GM23338 (cell line): ENCODE measurements at regions not wholly inside any gene's neighbourhood (a gene's known extent, or its start where the extent isn't known, plus 50 kb on each side); places are given as distances from the start of the nearest gene placed in this dataset.

Experiments
- ATAC-seq: fragments of 200-7000 bp; cut with Tn5 transposase; 3 replicates; pipeline ENCODE4 v1.9.1; 2020
- DNase-seq: peaks from one replicate; pipeline ENCODE4 v3.0.0-alpha.2; 2015; ENCODE audit warnings: low spot score
- H2AFZ ChIP-seq: fragments of 200-600 bp; sonication (generic); 2 replicates; pipeline ENCODE4 v1.8.0; 2016; ENCODE audit warnings: antibody characterized with exemption, mild to moderate bottlenecking, moderate library complexity
- H3F3A ChIP-seq: fragments of 200-600 bp; sonication (generic); replicated peaks from 2 replicates; pipeline ENCODE4 v1.8.0; 2017; ENCODE audit warnings: antibody characterized with exemption, mixed run types, low read depth
- H3K27ac ChIP-seq: fragments of 200-600 bp; sonication (generic); 2 replicates; pipeline ENCODE4 v1.6.1; 2016; ENCODE audit warnings: low read depth
- H3K27me3 ChIP-seq: fragments of 200-600 bp; sonication (generic); 2 replicates; pipeline ENCODE4 v1.8.0; 2016; ENCODE audit warnings: mild to moderate bottlenecking, mixed run types, moderate library complexity; ENCODE audit not compliant: insufficient read depth
- H3K36me3 ChIP-seq: fragments of 200-600 bp; sonication (generic); 2 replicates; pipeline ENCODE4 v1.8.0; 2016; ENCODE audit warnings: mild to moderate bottlenecking; ENCODE audit not compliant: insufficient read depth
- H3K4me1 ChIP-seq: fragments of 200-600 bp; sonication (generic); 2 replicates; pipeline ENCODE4 v1.8.0; 2016; ENCODE audit warnings: mild to moderate bottlenecking, moderate library complexity; ENCODE audit not compliant: insufficient read depth
- H3K4me2 ChIP-seq: fragments of 200-600 bp; sonication (generic); 2 replicates; pipeline ENCODE4 v1.7.1; 2017; ENCODE audit warnings: mixed run types
- H3K4me3 ChIP-seq: fragments of 200-600 bp; sonication (generic); 2 replicates; pipeline ENCODE4 v1.6.1; 2016; ENCODE audit warnings: mixed run types
- H3K79me2 ChIP-seq: fragments of 200-600 bp; sonication (generic); replicated peaks from 2 replicates; pipeline ENCODE4 v1.8.0; 2017; ENCODE audit warnings: mild to moderate bottlenecking; ENCODE audit not compliant: insufficient read depth
- H3K9me2 ChIP-seq: fragments of 200-600 bp; sonication (generic); 2 replicates; pipeline ENCODE4 v1.8.0; 2017; ENCODE audit not compliant: insufficient read depth
- H4K20me1 ChIP-seq: fragments of 200-600 bp; sonication (generic); replicated peaks from 2 replicates; pipeline ENCODE4 v1.8.0; 2017; ENCODE audit warnings: mild to moderate bottlenecking; ENCODE audit not compliant: insufficient read depth
- H3K27ac Mint-ChIP-seq: 2 replicates; pipeline ENCODE4 v1.8.0; 2020; ENCODE audit warnings: inconsistent platforms, mild to moderate bottlenecking, moderate library complexity, mixed read lengths
- H3K27me3 Mint-ChIP-seq: 3 replicates; pipeline ENCODE4 v1.8.0; 2022; ENCODE audit warnings: low read depth, mild to moderate bottlenecking, moderate library complexity, mixed read lengths, inconsistent platforms; ENCODE audit not compliant: insufficient read depth, poor library complexity
- H3K36me3 Mint-ChIP-seq: 3 replicates; pipeline ENCODE4 v1.8.0; 2021; ENCODE audit warnings: low read depth, mild to moderate bottlenecking, inconsistent platforms, moderate library complexity, mixed read lengths
- H3K4me1 Mint-ChIP-seq: 3 replicates; pipeline ENCODE4 v1.8.0; 2020; ENCODE audit warnings: mild to moderate bottlenecking, inconsistent platforms, mixed read lengths
- H3K4me3 Mint-ChIP-seq: 3 replicates; pipeline ENCODE4 v1.8.0; 2021; ENCODE audit warnings: moderate library complexity, mild to moderate bottlenecking, inconsistent platforms, mixed read lengths
- H3K9me3 Mint-ChIP-seq: 3 replicates; pipeline ENCODE4 v1.8.0; 2020; ENCODE audit warnings: moderate library complexity, mild to moderate bottlenecking, inconsistent platforms, mixed read lengths
- CREB1 ChIP-seq: fragments of 250-450 bp; sonication (Bioruptor Pico); IDR thresholded peaks from 2 replicates; pipeline ENCODE4 v1.5.0; 2020; ENCODE audit warnings: low read depth, mild to moderate bottlenecking, moderate library complexity
- EZH2 ChIP-seq: fragments of 200-600 bp; sonication (generic); IDR thresholded peaks from one replicate; pipeline ENCODE4 v1.8.0; 2017; ENCODE audit warnings: antibody characterized with exemption, mild to moderate bottlenecking, low read depth; ENCODE audit not compliant: unreplicated experiment
- EZH2phosphoT487 ChIP-seq: fragments of 200-600 bp; sonication (generic); IDR thresholded peaks from one replicate; pipeline ENCODE4 v1.8.1; 2018; ENCODE audit warnings: antibody characterized with exemption; ENCODE audit not compliant: unreplicated experiment
- JUNB ChIP-seq: IDR thresholded peaks from one replicate; pipeline ENCODE4 v1.6.1; 2016; ENCODE audit warnings: antibody characterized with exemption; ENCODE audit not compliant: unreplicated experiment
- NANOG ChIP-seq: IDR thresholded peaks from 2 replicates; pipeline ENCODE4 v1.6.1; 2016; ENCODE audit warnings: antibody characterized with exemption, borderline replicate concordance
- POLR2AphosphoS5 ChIP-seq: IDR thresholded peaks from 2 replicates; pipeline ENCODE4 v1.6.1; 2016; ENCODE audit warnings: antibody characterized with exemption, low read depth
- STAT1 ChIP-seq: IDR thresholded peaks from one replicate; pipeline ENCODE4 v1.6.1; 2016; ENCODE audit warnings: antibody characterized with exemption; ENCODE audit not compliant: unreplicated experiment
- ZNF114 ChIP-seq: fragments of 250-450 bp; sonication (Bioruptor Pico); IDR thresholded peaks from 2 replicates; pipeline ENCODE4 v1.5.0; 2020; ENCODE audit warnings: mild to moderate bottlenecking, moderate library complexity
- ZNF331 ChIP-seq: fragments of 250-450 bp; sonication (Bioruptor Pico); IDR thresholded peaks from 2 replicates; pipeline ENCODE4 v1.5.0; 2020; ENCODE audit warnings: low read depth, mild to moderate bottlenecking, moderate library complexity
- TF ChIP-seq, protein P1 (sequence below): fragments of 250-450 bp; sonication (Bioruptor Pico); IDR thresholded peaks from 2 replicates; pipeline ENCODE4 v1.5.0; 2020; ENCODE audit warnings: mild to moderate bottlenecking, moderate library complexity
- TF ChIP-seq, protein P2 (sequence below): IDR thresholded peaks from 2 replicates; pipeline ENCODE4 v1.6.1; 2016; ENCODE audit warnings: antibody characterized with exemption
- TF ChIP-seq, protein P3 (sequence below): IDR thresholded peaks from one replicate; pipeline ENCODE4 v1.6.1; 2018; ENCODE audit warnings: antibody characterized with exemption; ENCODE audit not compliant: unreplicated experiment
- TF ChIP-seq, protein P4 (sequence below), 2 experiments: fragments of 200-600 bp in 1 of 2; sonication (generic) in 1 of 2; conservative IDR thresholded peaks; 2 replicates each; pipeline versions ENCODE4 v1.5.1 to v1.6.1; 2016 to 2017; ENCODE audit warnings: antibody characterized with exemption in 2 of 2, low read depth in 2 of 2, mild to moderate bottlenecking in 2 of 2, moderate library complexity in 1 of 2

DNA sequence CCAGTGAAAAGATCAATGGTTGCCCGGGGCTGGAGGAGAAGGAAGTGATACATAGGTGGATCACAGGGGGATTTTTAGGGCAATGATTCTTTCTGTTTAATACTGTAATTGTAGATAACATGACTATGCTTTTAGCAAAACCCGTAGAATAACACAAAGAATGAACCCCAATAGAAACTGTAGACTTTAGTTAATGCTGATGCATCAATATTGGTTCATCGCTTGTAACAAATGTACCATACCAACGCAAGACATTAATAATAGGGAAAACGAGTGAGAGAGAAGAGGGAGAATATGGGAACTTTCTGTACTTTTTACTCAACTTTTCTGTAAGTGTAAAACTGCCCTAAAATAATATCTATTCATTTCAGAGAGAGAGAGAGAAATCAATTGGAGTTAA, 383.3 kb upstream of the ATP11B start:
- Histone ChIP-seq H3K4me1 (peaks cover 16% of the 10 kb centered on the region), H3K4me3 (no peak overlapping the region), H3K4me2 (no peak overlapping the region), H3K27ac (no peak overlapping the region), H4K20me1 (no peaks in the 10 kb centered on the region), H2AFZ (no peak overlapping the region), H3F3A (no peaks in the 10 kb centered on the region), H3K36me3 (no peaks in the 10 kb centered on the region; the same call in 1 of the 2 replicates), H3K79me2 (no peaks in the 10 kb centered on the region), H3K9me2 (no peaks in the 10 kb centered on the region), H3K27me3 (no peaks in the 10 kb centered on the region)
- H3K9me3 Mint-ChIP-seq: no peaks in the 10 kb centered on the region; the same call in 2 of the 3 replicates
- DNase-seq (no peak), ATAC-seq (no peak)
- H3K4me1 Mint-ChIP-seq: peaks cover 25% of the 10 kb centered on the region
- H3K27ac Mint-ChIP-seq: no peak overlapping the region
- TF ChIP-seq, protein P1, sequence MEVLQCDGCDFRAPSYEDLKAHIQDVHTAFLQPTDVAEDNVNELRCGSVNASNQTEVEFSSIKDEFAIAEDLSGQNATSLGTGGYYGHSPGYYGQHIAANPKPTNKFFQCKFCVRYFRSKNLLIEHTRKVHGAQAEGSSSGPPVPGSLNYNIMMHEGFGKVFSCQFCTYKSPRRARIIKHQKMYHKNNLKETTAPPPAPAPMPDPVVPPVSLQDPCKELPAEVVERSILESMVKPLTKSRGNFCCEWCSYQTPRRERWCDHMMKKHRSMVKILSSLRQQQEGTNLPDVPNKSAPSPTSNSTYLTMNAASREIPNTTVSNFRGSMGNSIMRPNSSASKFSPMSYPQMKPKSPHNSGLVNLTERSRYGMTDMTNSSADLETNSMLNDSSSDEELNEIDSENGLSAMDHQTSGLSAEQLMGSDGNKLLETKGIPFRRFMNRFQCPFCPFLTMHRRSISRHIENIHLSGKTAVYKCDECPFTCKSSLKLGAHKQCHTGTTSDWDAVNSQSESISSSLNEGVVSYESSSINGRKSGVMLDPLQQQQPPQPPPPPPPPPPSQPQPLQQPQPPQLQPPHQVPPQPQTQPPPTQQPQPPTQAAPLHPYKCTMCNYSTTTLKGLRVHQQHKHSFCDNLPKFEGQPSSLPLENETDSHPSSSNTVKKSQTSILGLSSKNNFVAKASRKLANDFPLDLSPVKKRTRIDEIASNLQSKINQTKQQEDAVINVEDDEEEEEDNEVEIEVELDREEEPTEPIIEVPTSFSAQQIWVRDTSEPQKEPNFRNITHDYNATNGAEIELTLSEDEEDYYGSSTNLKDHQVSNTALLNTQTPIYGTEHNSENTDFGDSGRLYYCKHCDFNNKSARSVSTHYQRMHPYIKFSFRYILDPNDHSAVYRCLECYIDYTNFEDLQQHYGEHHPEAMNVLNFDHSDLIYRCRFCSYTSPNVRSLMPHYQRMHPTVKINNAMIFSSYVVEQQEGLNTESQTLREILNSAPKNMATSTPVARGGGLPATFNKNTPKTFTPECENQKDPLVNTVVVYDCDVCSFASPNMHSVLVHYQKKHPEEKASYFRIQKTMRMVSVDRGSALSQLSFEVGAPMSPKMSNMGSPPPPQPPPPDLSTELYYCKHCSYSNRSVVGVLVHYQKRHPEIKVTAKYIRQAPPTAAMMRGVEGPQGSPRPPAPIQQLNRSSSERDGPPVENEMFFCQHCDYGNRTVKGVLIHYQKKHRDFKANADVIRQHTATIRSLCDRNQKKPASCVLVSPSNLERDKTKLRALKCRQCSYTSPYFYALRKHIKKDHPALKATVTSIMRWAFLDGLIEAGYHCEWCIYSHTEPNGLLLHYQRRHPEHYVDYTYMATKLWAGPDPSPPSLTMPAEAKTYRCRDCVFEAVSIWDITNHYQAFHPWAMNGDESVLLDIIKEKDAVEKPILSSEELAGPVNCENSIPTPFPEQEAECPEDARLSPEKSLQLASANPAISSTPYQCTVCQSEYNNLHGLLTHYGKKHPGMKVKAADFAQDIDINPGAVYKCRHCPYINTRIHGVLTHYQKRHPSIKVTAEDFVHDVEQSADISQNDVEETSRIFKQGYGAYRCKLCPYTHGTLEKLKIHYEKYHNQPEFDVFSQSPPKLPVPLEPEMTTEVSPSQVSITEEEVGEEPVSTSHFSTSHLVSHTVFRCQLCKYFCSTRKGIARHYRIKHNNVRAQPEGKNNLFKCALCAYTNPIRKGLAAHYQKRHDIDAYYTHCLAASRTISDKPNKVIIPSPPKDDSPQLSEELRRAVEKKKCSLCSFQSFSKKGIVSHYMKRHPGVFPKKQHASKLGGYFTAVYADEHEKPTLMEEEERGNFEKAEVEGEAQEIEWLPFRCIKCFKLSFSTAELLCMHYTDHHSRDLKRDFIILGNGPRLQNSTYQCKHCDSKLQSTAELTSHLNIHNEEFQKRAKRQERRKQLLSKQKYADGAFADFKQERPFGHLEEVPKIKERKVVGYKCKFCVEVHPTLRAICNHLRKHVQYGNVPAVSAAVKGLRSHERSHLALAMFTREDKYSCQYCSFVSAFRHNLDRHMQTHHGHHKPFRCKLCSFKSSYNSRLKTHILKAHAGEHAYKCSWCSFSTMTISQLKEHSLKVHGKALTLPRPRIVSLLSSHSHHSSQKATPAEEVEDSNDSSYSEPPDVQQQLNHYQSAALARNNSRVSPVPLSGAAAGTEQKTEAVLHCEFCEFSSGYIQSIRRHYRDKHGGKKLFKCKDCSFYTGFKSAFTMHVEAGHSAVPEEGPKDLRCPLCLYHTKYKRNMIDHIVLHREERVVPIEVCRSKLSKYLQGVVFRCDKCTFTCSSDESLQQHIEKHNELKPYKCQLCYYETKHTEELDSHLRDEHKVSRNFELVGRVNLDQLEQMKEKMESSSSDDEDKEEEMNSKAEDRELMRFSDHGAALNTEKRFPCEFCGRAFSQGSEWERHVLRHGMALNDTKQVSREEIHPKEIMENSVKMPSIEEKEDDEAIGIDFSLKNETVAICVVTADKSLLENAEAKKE (CRISPR knock-in tag): no peak
- no peak for TF ChIP-seq ZNF331 (CRISPR knock-in tag)
- TF ChIP-seq EZH2: no peak
- TF ChIP-seq CREB1 (CRISPR knock-in tag): no peak
- no peak for TF ChIP-seq EZH2phosphoT487
- TF ChIP-seq POLR2AphosphoS5: no peak
- no peak for TF ChIP-seq ZNF114 (CRISPR knock-in tag)
- TF ChIP-seq, protein P2, sequence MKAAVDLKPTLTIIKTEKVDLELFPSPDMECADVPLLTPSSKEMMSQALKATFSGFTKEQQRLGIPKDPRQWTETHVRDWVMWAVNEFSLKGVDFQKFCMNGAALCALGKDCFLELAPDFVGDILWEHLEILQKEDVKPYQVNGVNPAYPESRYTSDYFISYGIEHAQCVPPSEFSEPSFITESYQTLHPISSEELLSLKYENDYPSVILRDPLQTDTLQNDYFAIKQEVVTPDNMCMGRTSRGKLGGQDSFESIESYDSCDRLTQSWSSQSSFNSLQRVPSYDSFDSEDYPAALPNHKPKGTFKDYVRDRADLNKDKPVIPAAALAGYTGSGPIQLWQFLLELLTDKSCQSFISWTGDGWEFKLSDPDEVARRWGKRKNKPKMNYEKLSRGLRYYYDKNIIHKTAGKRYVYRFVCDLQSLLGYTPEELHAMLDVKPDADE: no peak
- no peak for TF ChIP-seq STAT1
- TF ChIP-seq NANOG: no peak
- TF ChIP-seq JUNB: no peak
- TF ChIP-seq, protein P3, sequence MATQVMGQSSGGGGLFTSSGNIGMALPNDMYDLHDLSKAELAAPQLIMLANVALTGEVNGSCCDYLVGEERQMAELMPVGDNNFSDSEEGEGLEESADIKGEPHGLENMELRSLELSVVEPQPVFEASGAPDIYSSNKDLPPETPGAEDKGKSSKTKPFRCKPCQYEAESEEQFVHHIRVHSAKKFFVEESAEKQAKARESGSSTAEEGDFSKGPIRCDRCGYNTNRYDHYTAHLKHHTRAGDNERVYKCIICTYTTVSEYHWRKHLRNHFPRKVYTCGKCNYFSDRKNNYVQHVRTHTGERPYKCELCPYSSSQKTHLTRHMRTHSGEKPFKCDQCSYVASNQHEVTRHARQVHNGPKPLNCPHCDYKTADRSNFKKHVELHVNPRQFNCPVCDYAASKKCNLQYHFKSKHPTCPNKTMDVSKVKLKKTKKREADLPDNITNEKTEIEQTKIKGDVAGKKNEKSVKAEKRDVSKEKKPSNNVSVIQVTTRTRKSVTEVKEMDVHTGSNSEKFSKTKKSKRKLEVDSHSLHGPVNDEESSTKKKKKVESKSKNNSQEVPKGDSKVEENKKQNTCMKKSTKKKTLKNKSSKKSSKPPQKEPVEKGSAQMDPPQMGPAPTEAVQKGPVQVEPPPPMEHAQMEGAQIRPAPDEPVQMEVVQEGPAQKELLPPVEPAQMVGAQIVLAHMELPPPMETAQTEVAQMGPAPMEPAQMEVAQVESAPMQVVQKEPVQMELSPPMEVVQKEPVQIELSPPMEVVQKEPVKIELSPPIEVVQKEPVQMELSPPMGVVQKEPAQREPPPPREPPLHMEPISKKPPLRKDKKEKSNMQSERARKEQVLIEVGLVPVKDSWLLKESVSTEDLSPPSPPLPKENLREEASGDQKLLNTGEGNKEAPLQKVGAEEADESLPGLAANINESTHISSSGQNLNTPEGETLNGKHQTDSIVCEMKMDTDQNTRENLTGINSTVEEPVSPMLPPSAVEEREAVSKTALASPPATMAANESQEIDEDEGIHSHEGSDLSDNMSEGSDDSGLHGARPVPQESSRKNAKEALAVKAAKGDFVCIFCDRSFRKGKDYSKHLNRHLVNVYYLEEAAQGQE: no peak
- TF ChIP-seq, protein P4, sequence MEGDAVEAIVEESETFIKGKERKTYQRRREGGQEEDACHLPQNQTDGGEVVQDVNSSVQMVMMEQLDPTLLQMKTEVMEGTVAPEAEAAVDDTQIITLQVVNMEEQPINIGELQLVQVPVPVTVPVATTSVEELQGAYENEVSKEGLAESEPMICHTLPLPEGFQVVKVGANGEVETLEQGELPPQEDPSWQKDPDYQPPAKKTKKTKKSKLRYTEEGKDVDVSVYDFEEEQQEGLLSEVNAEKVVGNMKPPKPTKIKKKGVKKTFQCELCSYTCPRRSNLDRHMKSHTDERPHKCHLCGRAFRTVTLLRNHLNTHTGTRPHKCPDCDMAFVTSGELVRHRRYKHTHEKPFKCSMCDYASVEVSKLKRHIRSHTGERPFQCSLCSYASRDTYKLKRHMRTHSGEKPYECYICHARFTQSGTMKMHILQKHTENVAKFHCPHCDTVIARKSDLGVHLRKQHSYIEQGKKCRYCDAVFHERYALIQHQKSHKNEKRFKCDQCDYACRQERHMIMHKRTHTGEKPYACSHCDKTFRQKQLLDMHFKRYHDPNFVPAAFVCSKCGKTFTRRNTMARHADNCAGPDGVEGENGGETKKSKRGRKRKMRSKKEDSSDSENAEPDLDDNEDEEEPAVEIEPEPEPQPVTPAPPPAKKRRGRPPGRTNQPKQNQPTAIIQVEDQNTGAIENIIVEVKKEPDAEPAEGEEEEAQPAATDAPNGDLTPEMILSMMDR (conservative IDR thresholded peaks at IDR 0.05; ENCODE audit: low read depth in 2 of 2): no peak
- H3K27me3 Mint-ChIP-seq: peaks cover 3% of the 10 kb centered on the region
- H3K36me3 Mint-ChIP-seq: no peaks in the 10 kb centered on the region
- no peak overlapping the region for H3K4me3 Mint-ChIP-seq
